SK-N-SH (cell line): ENCODE measurements at regions not wholly inside any gene's neighbourhood (a gene's known extent, or its start where the extent isn't known, plus 50 kb on each side); places are given as distances from the start of the nearest gene placed in this dataset.

Source experiments
- CTCF ChIA-PET: fragments of 300-600, 350-600 bp; formaldehyde crosslinking; extraction: SDS; loops from one replicate; lab custom pipeline; 2021; lab: Yijun Ruan, JAX
- POLR2A ChIA-PET: fragments of 350-600 bp; sonication (Branson Sonifier 250); formaldehyde crosslinking; extraction: SDS; loops from one replicate; lab custom pipeline; 2020; ENCODE audit warnings: antibody characterized with exemption, inconsistent platforms; lab: Yijun Ruan, JAX
- DNase-seq: peaks from one replicate; pipeline ENCODE4 v3.0.0; 2012
- H2AFZ ChIP-seq: fragments of 200-600 bp; sonication (generic); 2 replicates; pipeline ENCODE4 v1.8.1; 2016; ENCODE audit warnings: antibody characterized with exemption, mild to moderate bottlenecking, low read depth
- H3F3A ChIP-seq: fragments of 200-600 bp; sonication (generic); replicated peaks from 2 replicates; pipeline ENCODE3; 2016; ENCODE audit warnings: antibody characterized with exemption, mild to moderate bottlenecking; ENCODE audit not compliant: insufficient read depth
- H3K27ac ChIP-seq, 2 experiments: fragments of 200-500 bp in 1 of 2; fragments of 200-600 bp in 1 of 2; sonication (Bioruptor generic) in 1 of 2; sonication (generic), shearing (Covaris generic) in 1 of 2; 2 replicates each; pipeline versions ENCODE4 v1.5.1 to v1.6.1; 2014 to 2016; ENCODE audit warnings: low read depth in 2 of 2, inconsistent platforms in 1 of 2, low read length in 1 of 2, mild to moderate bottlenecking in 1 of 2, mixed read lengths in 1 of 2
- H3K27me3 ChIP-seq: fragments of 200-600 bp; sonication (generic), shearing (Covaris generic); 2 replicates; pipeline ENCODE4 v1.6.1; 2016; ENCODE audit warnings: mixed run types; ENCODE audit not compliant: insufficient read depth
- H3K36me3 ChIP-seq, 2 experiments: fragments of 200-500 bp in 1 of 2; fragments of 200-600 bp in 1 of 2; sonication (Bioruptor generic) in 1 of 2; sonication (generic) in 1 of 2; replicated peaks in 1 of 2; 2 replicates each; pipeline versions ENCODE3 to v1.5.1; 2014 to 2016; ENCODE audit warnings: low read length in 1 of 2, mild to moderate bottlenecking in 1 of 2; ENCODE audit not compliant: insufficient read depth in 2 of 2, control insufficient read depth in 1 of 2
- H3K4me1 ChIP-seq, 2 experiments: fragments of 200-500 bp in 1 of 2; fragments of 200-600 bp in 1 of 2; sonication (Bioruptor generic) in 1 of 2; sonication (generic), shearing (Covaris generic) in 1 of 2; 2 replicates each; pipeline versions ENCODE4 v1.5.1 to v1.6.1; 2014 to 2016; ENCODE audit warnings: low read depth in 1 of 2, low read length in 1 of 2, mixed run types in 1 of 2; ENCODE audit not compliant: insufficient read depth in 2 of 2, control insufficient read depth in 1 of 2
- H3K4me2 ChIP-seq: fragments of 200-600 bp; sonication (generic), shearing (Covaris generic); 2 replicates; pipeline ENCODE4 v1.6.1; 2017; ENCODE audit warnings: mixed run types
- H3K4me3 ChIP-seq, 2 experiments: fragments of 200-500 bp in 1 of 2; fragments of 200-600 bp in 1 of 2; sonication (Bioruptor generic) in 1 of 2; sonication (generic), shearing (Covaris generic) in 1 of 2; 2 replicates each; pipeline versions ENCODE4 v1.5.1 to v1.8.1; 2014 to 2016; ENCODE audit warnings: low read depth in 2 of 2, inconsistent platforms in 1 of 2, low read length in 1 of 2, mild to moderate bottlenecking in 1 of 2, mixed read lengths in 1 of 2, moderate library complexity in 1 of 2
- H3K79me2 ChIP-seq: fragments of 200-600 bp; sonication (generic); 2 replicates; pipeline ENCODE4 v1.8.1; 2017; ENCODE audit warnings: mild to moderate bottlenecking; ENCODE audit not compliant: insufficient read depth
- H3K9ac ChIP-seq: fragments of 200-600 bp; sonication (generic); 2 replicates; pipeline ENCODE4 v1.6.1; 2017; ENCODE audit warnings: mixed run types
- H3K9me2 ChIP-seq: fragments of 200-600 bp; sonication (generic); 2 replicates; pipeline ENCODE4 v1.6.1; 2017; ENCODE audit warnings: mixed run types
- H3K9me3 ChIP-seq: fragments of 200-600 bp; sonication (generic); 2 replicates; pipeline ENCODE4 v1.6.1; 2017; ENCODE audit warnings: mixed run types, mild to moderate bottlenecking, moderate library complexity
- H4K20me1 ChIP-seq: fragments of 200-600 bp; sonication (generic); 2 replicates; pipeline ENCODE4 v1.6.1; 2017; ENCODE audit warnings: mild to moderate bottlenecking, mixed run types; ENCODE audit not compliant: insufficient read depth
- EP300 ChIP-seq, 2 experiments: IDR thresholded peaks; 2 replicates each; pipeline versions ENCODE4 v1.4.0 to v1.6.1; 2012; ENCODE audit warnings: borderline replicate concordance in 1 of 2, low read depth in 1 of 2, low read length in 1 of 2
- FOXJ3 ChIP-seq: sonication (generic); formaldehyde crosslinking; IDR thresholded peaks from 2 replicates; pipeline ENCODE4 v1.5.1; 2020; ENCODE audit warnings: mild to moderate bottlenecking, missing genetic modification reagents
- GABPA ChIP-seq: IDR thresholded peaks from 2 replicates; pipeline ENCODE4 v1.4.0; 2012; ENCODE audit warnings: low read depth, mild to moderate bottlenecking
- GATA2 ChIP-seq: sonication (generic); formaldehyde crosslinking; IDR thresholded peaks from 2 replicates; pipeline ENCODE4 v1.5.0; 2020; ENCODE audit warnings: mild to moderate bottlenecking, missing genetic modification reagents
- JUND ChIP-seq: IDR thresholded peaks from 2 replicates; pipeline ENCODE4 v1.4.0; 2012
- MEF2A ChIP-seq: IDR thresholded peaks from 2 replicates; pipeline ENCODE4 v1.4.0; 2012; ENCODE audit warnings: low read depth, borderline replicate concordance
- NFIC ChIP-seq: IDR thresholded peaks from 2 replicates; pipeline ENCODE4 v1.4.0; 2012; ENCODE audit warnings: borderline replicate concordance
- TAF1 ChIP-seq: IDR thresholded peaks from 2 replicates; pipeline ENCODE4 v1.6.1; 2012; ENCODE audit warnings: low read depth, mild to moderate bottlenecking, low read length, moderate library complexity, borderline replicate concordance
- TCF12 ChIP-seq: IDR thresholded peaks from 2 replicates; pipeline ENCODE4 v1.4.0; 2012
- TEAD4 ChIP-seq: IDR thresholded peaks from 2 replicates; pipeline ENCODE4 v1.4.0; 2012; ENCODE audit warnings: mild to moderate bottlenecking, borderline replicate concordance; ENCODE audit not compliant: insufficient read depth
- YY1 ChIP-seq: IDR thresholded peaks from 2 replicates; pipeline ENCODE4 v1.4.0; 2012; ENCODE audit warnings: low read depth, mild to moderate bottlenecking
- WGBS: methylation state at CpG from one replicate; pipeline ENCODE4 v1.1.6; 2017; ENCODE audit warnings: low lambda C conversion rate; 5-methylcytosine and 5-hydroxymethylcytosine counted together
- TF ChIP-seq, protein P1 (sequence below): IDR thresholded peaks from 2 replicates; pipeline ENCODE4 v1.4.0; 2012; ENCODE audit warnings: low read depth
- TF ChIP-seq, protein P2 (sequence below): IDR thresholded peaks from 2 replicates; pipeline ENCODE4; 2012

DNA sequence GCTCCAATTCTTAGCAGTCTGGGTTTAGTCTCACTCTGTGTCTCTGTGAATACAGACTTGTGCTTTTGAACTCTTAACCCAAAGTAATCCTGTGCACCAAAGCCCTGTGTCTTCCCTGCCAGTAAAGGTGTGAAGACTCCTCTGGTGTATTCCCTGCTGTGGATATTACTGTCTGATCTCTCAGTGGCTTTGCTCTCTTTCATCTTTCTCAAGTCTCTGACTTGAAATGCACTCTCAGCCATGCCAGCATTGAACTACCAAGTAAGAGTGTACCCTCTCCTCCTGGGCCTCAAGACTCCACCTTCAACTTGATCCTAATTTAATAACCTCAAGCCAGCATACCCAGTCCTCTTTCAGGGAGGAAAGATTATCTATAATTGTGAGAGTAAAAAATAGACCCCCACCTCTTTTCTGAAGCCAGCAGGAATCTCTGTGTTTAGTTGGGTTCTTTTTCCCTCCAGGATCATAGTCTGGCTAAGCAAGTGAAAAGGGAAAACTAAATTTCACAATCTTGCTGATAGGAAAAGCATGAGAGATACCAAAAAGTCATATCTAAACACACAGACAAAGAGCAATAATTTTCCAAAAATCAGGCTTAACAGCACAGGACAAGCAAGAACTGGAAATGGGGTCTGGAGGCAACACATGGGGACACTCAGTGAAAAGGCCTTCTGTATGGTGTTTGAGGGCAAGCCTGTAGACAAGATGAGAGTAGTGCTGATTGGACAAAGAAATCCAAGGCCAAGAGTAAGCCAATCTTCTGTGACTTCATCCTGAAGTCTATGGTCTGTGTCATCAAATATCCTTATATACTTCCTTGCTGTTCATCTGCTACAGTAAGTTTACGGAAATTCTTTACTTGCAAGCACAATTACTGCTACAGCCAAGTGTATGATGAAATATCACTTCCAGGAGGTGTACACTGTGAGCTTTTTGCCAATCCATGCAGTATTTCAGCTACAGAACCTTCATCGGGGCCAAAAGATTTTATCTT lies 296.1 kb upstream of the TGFBR2 start:
- no peaks in the 10 kb centered on the region for H3K9me3 ChIP-seq
- no peak overlapping the region for H3K9ac ChIP-seq
- DNase-seq, result no peak
- WGBS, result 97% methylated on average over 2 of the region's 2 CpGs
- POLR2A ChIA-PET, result no interaction called here
- H3K27ac ChIP-seq, result no peak overlapping the region
- no peaks in the 10 kb centered on the region for H3K79me2 ChIP-seq
- TF ChIP-seq GATA2 (CRISPR knock-in tag) (no peak), FOXJ3 (no peak), JUND (no peak)
- H4K20me1 ChIP-seq, result no peaks in the 10 kb centered on the region
- no peaks in the 10 kb centered on the region for H3F3A ChIP-seq
- no peak overlapping the region for H2AFZ ChIP-seq
- CTCF ChIA-PET, result interaction anchor here (0.6 to 1.0 kb wide), 2 partner anchors 10 to 999 kb away, joined by 3 read pairs; no protein-coding TSS in a partner anchor
- no peak overlapping the region for H3K4me3 ChIP-seq
- H3K27me3 ChIP-seq, result no peaks in the 10 kb centered on the region
- no peak overlapping the region for H3K4me2 ChIP-seq
- H3K9me2 ChIP-seq, result no peaks in the 10 kb centered on the region
- peaks cover 0 to 2% of the 10 kb centered on the region in 2 experiments; a peak in 1 of 4 replicates for H3K4me1 ChIP-seq
- H3K36me3 ChIP-seq, result no peaks in the 10 kb centered on the region

DNA sequence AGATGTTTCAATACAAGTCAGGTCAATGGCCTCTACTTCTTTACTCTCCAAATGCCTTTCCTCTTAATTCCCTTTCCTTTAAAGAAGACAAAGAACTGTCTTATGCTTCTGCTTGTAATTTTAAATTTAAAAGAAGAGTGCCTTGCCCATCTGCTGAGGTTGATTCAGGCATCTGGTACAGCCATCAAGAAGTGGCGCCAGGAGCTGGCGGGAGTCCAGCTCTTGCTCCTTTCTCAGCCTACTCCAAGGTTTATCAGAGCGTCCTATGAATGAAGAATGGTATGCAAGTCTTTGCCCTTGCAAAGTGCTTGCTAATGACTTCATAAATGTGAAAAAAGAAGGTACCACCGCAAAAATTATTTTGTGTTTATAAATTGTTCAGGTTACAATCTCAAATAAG lies 294.6 kb upstream of the TGFBR2 start:
- no peak for DNase-seq
- no peaks in the 10 kb centered on the region for H4K20me1 ChIP-seq
- H3K9me2 ChIP-seq, result no peaks in the 10 kb centered on the region
- POLR2A ChIA-PET, result no interaction called here
- no peaks in the 10 kb centered on the region for H3K79me2 ChIP-seq
- no peaks in the 10 kb centered on the region for H3K36me3 ChIP-seq
- no peak overlapping the region for H2AFZ ChIP-seq
- 0 out of 2 replicates have a peak, but pooled peaks cover 5% of the 10 kb centered on the region for H3K9me3 ChIP-seq
- CTCF ChIA-PET, result no interaction called here
- 91% methylated on average over 4 of the region's 4 CpGs for WGBS
- no peaks in the 10 kb centered on the region for H3K27me3 ChIP-seq
- TF ChIP-seq NFIC, result no peak
- no peak for TF ChIP-seq YY1
- TF ChIP-seq TCF12, result no peak
- no peak for TF ChIP-seq EP300 (IDR thresholded peaks at IDR 0.05; ENCODE audit: borderline replicate concordance in 1 of 2, low read depth in 1 of 2, low read length in 1 of 2)
- TF ChIP-seq, protein P1, sequence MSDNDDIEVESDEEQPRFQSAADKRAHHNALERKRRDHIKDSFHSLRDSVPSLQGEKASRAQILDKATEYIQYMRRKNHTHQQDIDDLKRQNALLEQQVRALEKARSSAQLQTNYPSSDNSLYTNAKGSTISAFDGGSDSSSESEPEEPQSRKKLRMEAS, result no peak
- TF ChIP-seq MEF2A, result no peak
- TF ChIP-seq, protein P2, sequence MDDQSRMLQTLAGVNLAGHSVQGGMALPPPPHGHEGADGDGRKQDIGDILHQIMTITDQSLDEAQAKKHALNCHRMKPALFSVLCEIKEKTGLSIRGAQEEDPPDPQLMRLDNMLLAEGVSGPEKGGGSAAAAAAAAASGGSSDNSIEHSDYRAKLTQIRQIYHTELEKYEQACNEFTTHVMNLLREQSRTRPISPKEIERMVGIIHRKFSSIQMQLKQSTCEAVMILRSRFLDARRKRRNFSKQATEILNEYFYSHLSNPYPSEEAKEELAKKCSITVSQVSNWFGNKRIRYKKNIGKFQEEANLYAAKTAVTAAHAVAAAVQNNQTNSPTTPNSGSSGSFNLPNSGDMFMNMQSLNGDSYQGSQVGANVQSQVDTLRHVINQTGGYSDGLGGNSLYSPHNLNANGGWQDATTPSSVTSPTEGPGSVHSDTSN, result no peak
- no peak for TF ChIP-seq GABPA
- TF ChIP-seq TEAD4, result no peak
- no peak for TF ChIP-seq TAF1
- TF ChIP-seq, all 33 proteins: peak for 0
- Histone ChIP-seq H3K9ac (no peak overlapping the region), H3K4me3 (no peak overlapping the region), H3K4me1 (peaks cover 0 to 3% of the 10 kb centered on the region in 2 experiments; a peak in 1 of 4 replicates), H3K4me2 (no peak overlapping the region), H3K27ac (no peak overlapping the region), H3F3A (peaks cover 3% of the 10 kb centered on the region)
